Kidney epithelial cell (primary cell): ENCODE measurements at regions not wholly inside any gene's neighbourhood (a gene's known extent, or its start where the extent isn't known, plus 50 kb on each side); places are given as distances from the start of the nearest gene placed in this dataset.

ENCODE experiments used
- DNase-seq: peaks from one replicate; pipeline ENCODE4 v3.0.0-alpha.2; 2010; ENCODE audit warnings: low read depth
- H3K27me3 ChIP-seq: 2 replicates; pipeline ENCODE4 v1.6.0; 2011; ENCODE audit warnings: low read length; ENCODE audit not compliant: control insufficient read depth, insufficient read depth
- H3K36me3 ChIP-seq: 2 replicates; pipeline ENCODE4 v1.5.1; 2011; ENCODE audit warnings: low read length; ENCODE audit not compliant: control insufficient read depth, insufficient read depth
- H3K4me3 ChIP-seq: 2 replicates; pipeline ENCODE4 v1.5.1; 2011; ENCODE audit warnings: low read depth, mild to moderate bottlenecking, control low read depth, low read length
- TF ChIP-seq, protein P1 (sequence below): IDR thresholded peaks from 2 replicates; pipeline ENCODE4 v1.5.1; 2011; ENCODE audit warnings: mild to moderate bottlenecking, moderate library complexity, low read length, control low read depth, inconsistent platforms; ENCODE audit not compliant: insufficient read depth, poor library complexity, severe bottlenecking

GRCh38 chr21:43308815-43309283 is 118.1 kb downstream of the SIK1 start:
- Histone ChIP-seq H3K36me3 (no peaks in the 10 kb centered on the region), H3K4me3 (no peak overlapping the region), H3K27me3 (no peaks in the 10 kb centered on the region)
- DNase-seq = no peak
- TF ChIP-seq, protein P1, sequence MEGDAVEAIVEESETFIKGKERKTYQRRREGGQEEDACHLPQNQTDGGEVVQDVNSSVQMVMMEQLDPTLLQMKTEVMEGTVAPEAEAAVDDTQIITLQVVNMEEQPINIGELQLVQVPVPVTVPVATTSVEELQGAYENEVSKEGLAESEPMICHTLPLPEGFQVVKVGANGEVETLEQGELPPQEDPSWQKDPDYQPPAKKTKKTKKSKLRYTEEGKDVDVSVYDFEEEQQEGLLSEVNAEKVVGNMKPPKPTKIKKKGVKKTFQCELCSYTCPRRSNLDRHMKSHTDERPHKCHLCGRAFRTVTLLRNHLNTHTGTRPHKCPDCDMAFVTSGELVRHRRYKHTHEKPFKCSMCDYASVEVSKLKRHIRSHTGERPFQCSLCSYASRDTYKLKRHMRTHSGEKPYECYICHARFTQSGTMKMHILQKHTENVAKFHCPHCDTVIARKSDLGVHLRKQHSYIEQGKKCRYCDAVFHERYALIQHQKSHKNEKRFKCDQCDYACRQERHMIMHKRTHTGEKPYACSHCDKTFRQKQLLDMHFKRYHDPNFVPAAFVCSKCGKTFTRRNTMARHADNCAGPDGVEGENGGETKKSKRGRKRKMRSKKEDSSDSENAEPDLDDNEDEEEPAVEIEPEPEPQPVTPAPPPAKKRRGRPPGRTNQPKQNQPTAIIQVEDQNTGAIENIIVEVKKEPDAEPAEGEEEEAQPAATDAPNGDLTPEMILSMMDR = no peak

- Histone ChIP-seq H3K36me3 (no peaks in the 10 kb centered on the region), H3K4me3 (no peak overlapping the region), H3K27me3 (no peaks in the 10 kb centered on the region)
- TF ChIP-seq, protein P1 = no peak
- no peak for DNase-seq
Observed at GRCh38 chr21:43308101-43308814, 118.7 kb downstream of the SIK1 start.

- TF ChIP-seq, protein P1 = no peak
- Histone ChIP-seq H3K27me3 (no peaks in the 10 kb centered on the region), H3K36me3 (no peaks in the 10 kb centered on the region), H3K4me3 (no peak overlapping the region)
- no peak for DNase-seq
Observed at GRCh38 chr21:43307677-43308070, 119.3 kb downstream of the SIK1 start.

DNA sequence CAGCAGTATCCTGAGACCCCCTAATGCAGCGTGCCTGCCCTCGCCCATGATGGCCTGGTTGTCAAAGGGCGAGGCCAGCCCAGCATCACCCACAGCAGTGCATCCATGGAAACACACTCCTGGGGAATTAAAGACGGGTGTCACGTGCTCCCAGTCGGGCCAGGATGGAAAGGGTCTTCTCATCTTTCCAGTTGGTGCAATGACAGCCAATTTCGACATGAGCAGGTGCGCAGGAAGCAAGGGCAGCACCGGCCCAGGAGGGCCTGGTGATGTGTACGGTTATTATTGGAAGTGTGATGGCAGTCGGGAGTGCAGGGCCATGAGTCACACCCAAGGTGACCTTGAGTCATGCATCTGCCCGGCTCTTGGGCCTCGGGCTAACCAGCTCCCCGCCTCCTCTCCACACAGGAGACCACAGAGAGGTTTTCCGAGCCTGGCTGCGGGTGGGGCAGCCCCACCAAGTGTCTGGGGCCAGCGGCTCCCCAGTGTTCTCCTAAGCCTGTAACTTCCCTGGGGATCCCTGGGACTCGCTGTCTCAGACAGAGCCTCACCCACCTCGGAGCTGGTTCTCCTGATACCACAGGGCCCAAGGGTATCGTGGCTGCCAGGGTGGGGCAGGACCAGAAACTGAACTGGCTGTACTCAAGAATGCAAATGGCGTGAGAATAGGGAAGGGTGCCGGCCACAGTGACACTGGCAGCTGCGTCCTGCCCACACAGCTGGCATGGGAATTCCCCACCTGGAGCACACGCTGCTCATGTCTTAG is 119.8 kb downstream of the SIK1 start:
- TF ChIP-seq, protein P1 = no peak
- peak; percentile 26 for DNase-seq
- H3K4me3 ChIP-seq = no peak overlapping the region
- no peaks in the 10 kb centered on the region for H3K36me3 ChIP-seq
- no peaks in the 10 kb centered on the region for H3K27me3 ChIP-seq

DNA sequence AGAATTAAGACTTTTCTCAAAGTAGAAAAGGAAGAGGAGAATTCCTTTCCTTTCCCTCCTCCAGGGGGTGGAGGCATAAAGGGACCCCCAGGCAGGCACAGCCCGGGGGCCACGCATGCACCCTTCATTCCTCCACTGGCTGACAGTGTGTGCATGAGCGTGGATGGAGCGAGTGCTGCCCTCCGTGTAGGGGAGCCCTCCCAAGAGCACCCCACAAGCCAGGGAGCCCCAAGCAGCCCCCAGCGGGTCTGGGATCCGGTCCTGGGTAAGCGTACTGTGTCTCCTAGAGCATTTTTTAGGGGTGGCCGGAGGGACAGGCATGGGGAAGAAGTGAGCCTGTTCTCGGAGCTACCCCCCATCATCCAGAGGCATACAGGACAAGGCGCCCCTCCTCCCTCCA is 120.5 kb downstream of the SIK1 start:
- TF ChIP-seq, protein P1 = no peak
- no peak for DNase-seq
- no peak overlapping the region for H3K4me3 ChIP-seq
- H3K36me3 ChIP-seq = no peaks in the 10 kb centered on the region
- H3K27me3 ChIP-seq = no peaks in the 10 kb centered on the region

DNA sequence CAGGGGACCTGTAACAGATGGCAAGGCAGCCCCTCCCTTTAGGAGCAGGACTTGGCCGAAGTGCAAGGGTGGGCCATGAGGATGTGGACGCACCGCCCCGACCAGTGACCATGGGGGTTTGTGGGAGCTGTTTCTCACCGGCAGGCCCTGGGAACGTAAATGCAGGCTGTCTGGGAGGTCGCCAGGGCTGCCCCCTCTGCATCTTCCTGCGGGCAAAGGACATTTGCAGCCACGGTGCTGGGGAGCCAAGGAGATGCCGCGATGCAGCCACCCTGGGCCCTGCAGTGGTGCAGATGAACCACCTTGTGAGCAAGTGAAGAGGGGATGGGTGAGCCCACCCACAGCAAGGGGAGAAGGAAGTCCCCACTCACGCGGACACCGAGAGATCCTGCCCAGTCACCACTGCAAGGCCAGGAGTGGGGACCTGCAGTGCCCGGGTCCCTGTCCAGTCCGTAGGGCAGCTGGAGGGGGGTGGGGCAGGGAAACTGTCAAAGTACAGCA is 121.1 kb downstream of the SIK1 start:
- TF ChIP-seq, protein P1 = no peak
- no peak for DNase-seq
- H3K4me3 ChIP-seq = no peak overlapping the region
- no peaks in the 10 kb centered on the region for H3K36me3 ChIP-seq
- no peaks in the 10 kb centered on the region for H3K27me3 ChIP-seq
